IMR-90 (cell line): ENCODE measurements at regions not wholly inside any gene's neighbourhood (a gene's known extent, or its start where the extent isn't known, plus 50 kb on each side); places are given as distances from the start of the nearest gene placed in this dataset.

Experiments used
- CEBPB ChIP-seq: IDR thresholded peaks from 2 replicates; pipeline ENCODE4 v1.6.1; 2012; ENCODE audit warnings: low read depth, low read length, improper control_type of control experiment
- FOS ChIP-seq: fragments of 150-350 bp; IDR thresholded peaks from 2 replicates; pipeline ENCODE4 v1.6.1; 2016; ENCODE audit warnings: low read depth, low read length
- POLR2A ChIP-seq: IDR thresholded peaks from 2 replicates; pipeline ENCODE4 v1.6.1; 2012; ENCODE audit warnings: mild to moderate bottlenecking, low read depth, low read length
- SMC3 ChIP-seq: fragments of 150-350 bp; IDR thresholded peaks from 2 replicates; pipeline ENCODE4 v1.6.1; 2016; ENCODE audit warnings: low read depth, mild to moderate bottlenecking, antibody characterized with exemption, low read length, moderate library complexity
- TF ChIP-seq, protein P1 (sequence below): conservative IDR thresholded peaks from 2 replicates; pipeline ENCODE4 v1.5.1; 2012; ENCODE audit warnings: mild to moderate bottlenecking, low read depth, low read length, improper control_type of control experiment
- TF ChIP-seq, protein P2 (sequence below): fragments of 150-350 bp; IDR thresholded peaks from 2 replicates; pipeline ENCODE4 v1.6.1; 2017; ENCODE audit warnings: mild to moderate bottlenecking, antibody characterized with exemption, low read length, low read depth

DNA sequence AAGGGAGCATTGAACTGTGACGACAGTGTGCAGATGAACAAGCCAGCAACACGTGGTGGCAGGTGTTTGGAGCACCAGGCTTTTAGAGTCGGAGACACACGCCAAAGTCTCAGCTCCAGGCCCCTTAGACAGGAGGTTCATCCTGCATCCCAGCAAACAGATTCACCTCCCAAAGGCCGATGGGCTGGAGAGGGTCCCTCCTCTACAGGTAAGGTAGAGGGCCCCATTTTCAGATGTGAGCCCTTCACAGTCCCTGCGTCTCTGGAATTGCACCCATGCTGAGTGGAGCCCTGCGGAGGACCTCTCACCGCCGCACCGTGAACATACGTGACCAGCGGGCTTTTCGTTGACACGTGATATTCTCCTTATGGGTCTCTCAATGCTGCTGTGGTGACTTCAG, 109.0 kb upstream of the B3GAT1 start:
- TF ChIP-seq, protein P1, sequence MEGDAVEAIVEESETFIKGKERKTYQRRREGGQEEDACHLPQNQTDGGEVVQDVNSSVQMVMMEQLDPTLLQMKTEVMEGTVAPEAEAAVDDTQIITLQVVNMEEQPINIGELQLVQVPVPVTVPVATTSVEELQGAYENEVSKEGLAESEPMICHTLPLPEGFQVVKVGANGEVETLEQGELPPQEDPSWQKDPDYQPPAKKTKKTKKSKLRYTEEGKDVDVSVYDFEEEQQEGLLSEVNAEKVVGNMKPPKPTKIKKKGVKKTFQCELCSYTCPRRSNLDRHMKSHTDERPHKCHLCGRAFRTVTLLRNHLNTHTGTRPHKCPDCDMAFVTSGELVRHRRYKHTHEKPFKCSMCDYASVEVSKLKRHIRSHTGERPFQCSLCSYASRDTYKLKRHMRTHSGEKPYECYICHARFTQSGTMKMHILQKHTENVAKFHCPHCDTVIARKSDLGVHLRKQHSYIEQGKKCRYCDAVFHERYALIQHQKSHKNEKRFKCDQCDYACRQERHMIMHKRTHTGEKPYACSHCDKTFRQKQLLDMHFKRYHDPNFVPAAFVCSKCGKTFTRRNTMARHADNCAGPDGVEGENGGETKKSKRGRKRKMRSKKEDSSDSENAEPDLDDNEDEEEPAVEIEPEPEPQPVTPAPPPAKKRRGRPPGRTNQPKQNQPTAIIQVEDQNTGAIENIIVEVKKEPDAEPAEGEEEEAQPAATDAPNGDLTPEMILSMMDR = no peak
- TF ChIP-seq POLR2A = no peak
- no peak for TF ChIP-seq CEBPB
- TF ChIP-seq FOS = no peak
- TF ChIP-seq SMC3 = no peak
- TF ChIP-seq, protein P2, sequence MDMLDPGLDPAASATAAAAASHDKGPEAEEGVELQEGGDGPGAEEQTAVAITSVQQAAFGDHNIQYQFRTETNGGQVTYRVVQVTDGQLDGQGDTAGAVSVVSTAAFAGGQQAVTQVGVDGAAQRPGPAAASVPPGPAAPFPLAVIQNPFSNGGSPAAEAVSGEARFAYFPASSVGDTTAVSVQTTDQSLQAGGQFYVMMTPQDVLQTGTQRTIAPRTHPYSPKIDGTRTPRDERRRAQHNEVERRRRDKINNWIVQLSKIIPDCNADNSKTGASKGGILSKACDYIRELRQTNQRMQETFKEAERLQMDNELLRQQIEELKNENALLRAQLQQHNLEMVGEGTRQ = no peak
